Panc1 (cell line): ENCODE measurements at regions not wholly inside any gene's neighbourhood (a gene's known extent, or its start where the extent isn't known, plus 50 kb on each side); places are given as distances from the start of the nearest gene placed in this dataset.

ENCODE experiments used
- ATAC-seq: fragments of 200-7000 bp; cut with Tn5 transposase; 2 replicates; pipeline ENCODE4 v1.9.1; 2020; ENCODE audit warnings: mild to moderate bottlenecking, moderate library complexity
- BruUV-seq: library from RNA; stranded (reverse); fragments of 400-500 nt; replicated peaks from 2 replicates; lab custom pipeline; 2021; lab: Mats Ljungman, UMichigan
- CTCF ChIA-PET: fragments of 300-600 bp; sonication (Branson Sonifier 250); formaldehyde crosslinking; loops from one replicate; lab custom pipeline; 2022; ENCODE audit warnings: antibody characterized with exemption; lab: Charles Lee
- POLR2A ChIA-PET: fragments of 300-600 bp; sonication (Branson Sonifier 250); formaldehyde crosslinking; loops from one replicate; lab custom pipeline; 2022; ENCODE audit warnings: antibody characterized with exemption; lab: Charles Lee
- DNase-seq: peaks from one replicate; pipeline ENCODE4 v3.0.0-alpha.2; 2010; ENCODE audit warnings: low read depth, low spot score
- H3K27ac ChIP-seq: 2 replicates; pipeline ENCODE4 v1.5.1; 2011; ENCODE audit warnings: mild to moderate bottlenecking, low read length, inconsistent platforms
- H3K27me3 ChIP-seq: fragments of 200-500 bp; sonication (Bioruptor generic); 2 replicates; pipeline ENCODE4 v1.6.0; 2014; ENCODE audit warnings: low read length, inconsistent platforms; ENCODE audit not compliant: control insufficient read depth, insufficient read depth
- H3K36me3 ChIP-seq: fragments of 200-500 bp; sonication (Bioruptor generic); 2 replicates; pipeline ENCODE4 v1.5.1; 2014; ENCODE audit warnings: inconsistent platforms, mild to moderate bottlenecking, low read length, moderate library complexity; ENCODE audit not compliant: control insufficient read depth, insufficient read depth
- H3K4me1 ChIP-seq: 2 replicates; pipeline ENCODE4 v1.5.1; 2011; ENCODE audit warnings: inconsistent platforms, mild to moderate bottlenecking, low read length, moderate library complexity; ENCODE audit not compliant: control insufficient read depth, insufficient read depth
- H3K4me3 ChIP-seq, 2 experiments: 2 replicates each; pipeline ENCODE4 v1.5.1; 2011 to 2012; ENCODE audit warnings: low read depth in 2 of 2, low read length in 2 of 2, mild to moderate bottlenecking in 2 of 2, inconsistent platforms in 1 of 2, moderate library complexity in 1 of 2
- H3K9me3 ChIP-seq: fragments of 200-500 bp; sonication (Bioruptor generic); 2 replicates; pipeline ENCODE4 v1.5.1; 2014; ENCODE audit warnings: low read depth, mild to moderate bottlenecking, inconsistent platforms, low read length, moderate library complexity; ENCODE audit not compliant: control insufficient read depth, insufficient read depth
- POLR2AphosphoS5 ChIP-seq: IDR thresholded peaks from 2 replicates; pipeline ENCODE4 v1.6.1; 2012; ENCODE audit warnings: mild to moderate bottlenecking, low read depth, low read length, moderate library complexity
- SIN3A ChIP-seq: IDR thresholded peaks from 2 replicates; pipeline ENCODE4 v1.6.1; 2012; ENCODE audit warnings: low read depth, mild to moderate bottlenecking, low read length, moderate library complexity, borderline replicate concordance; ENCODE audit not compliant: insufficient read depth
- TCF7L2 ChIP-seq: IDR thresholded peaks from 2 replicates; pipeline ENCODE4 v1.6.1; 2011; ENCODE audit warnings: mild to moderate bottlenecking, low read depth, low read length, inconsistent platforms
- in situ Hi-C: cut with HindIII; loops from 2 replicates; pipeline ENCODE4 v1.10.0; 2016; ENCODE audit warnings: low sequenced_read_pairs, low pct_unique_long_range_greater_than_20kb
- intact Hi-C: fragments of 100-400 bp; cut with micrococcal nuclease; formaldehyde crosslinking; loops from one replicate; pipeline ENCODE4 v1.10.0; 2022; ENCODE audit not compliant: unreplicated experiment
- TF ChIP-seq, protein P1 (sequence below), 2 experiments: IDR thresholded peaks; 2 replicates each; pipeline ENCODE4 v1.6.1; 2011 to 2012; ENCODE audit warnings: low read depth in 2 of 2, control low read depth in 1 of 2, low read length in 1 of 2, mild to moderate bottlenecking in 1 of 2, moderate library complexity in 1 of 2; ENCODE audit not compliant: insufficient read depth in 1 of 2
- TF ChIP-seq, protein P2 (sequence below): fragments of 450-650 bp; IDR thresholded peaks from 2 replicates; pipeline ENCODE4 v1.5.1; 2017; ENCODE audit warnings: mild to moderate bottlenecking

DNA sequence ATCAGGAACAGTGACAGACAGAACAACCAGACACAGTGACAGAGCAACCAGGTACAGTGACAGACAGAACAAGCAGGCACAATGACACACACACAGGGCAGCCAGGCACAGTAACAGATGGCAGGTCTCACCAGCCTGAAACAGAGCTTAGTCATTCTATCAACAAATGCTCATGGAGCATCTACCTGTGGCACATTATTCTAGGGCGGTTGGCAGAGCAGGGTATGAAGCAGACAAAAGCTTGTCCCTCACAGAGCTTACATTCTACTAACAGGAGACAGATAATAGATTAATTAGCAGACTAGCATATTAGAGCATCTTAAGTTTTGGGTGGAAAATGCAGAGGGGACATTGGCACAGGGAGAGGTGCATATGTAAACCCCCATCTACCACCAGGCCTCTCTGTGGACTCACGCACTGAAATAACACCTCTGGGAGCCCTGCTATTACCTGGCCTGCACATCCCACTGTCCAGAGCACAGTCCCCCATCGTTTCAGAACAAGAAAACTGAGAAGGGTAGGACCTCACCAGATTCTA lies 64.1 kb upstream of the RAB6C start (continued):
- no peak for TF ChIP-seq POLR2AphosphoS5

DNA sequence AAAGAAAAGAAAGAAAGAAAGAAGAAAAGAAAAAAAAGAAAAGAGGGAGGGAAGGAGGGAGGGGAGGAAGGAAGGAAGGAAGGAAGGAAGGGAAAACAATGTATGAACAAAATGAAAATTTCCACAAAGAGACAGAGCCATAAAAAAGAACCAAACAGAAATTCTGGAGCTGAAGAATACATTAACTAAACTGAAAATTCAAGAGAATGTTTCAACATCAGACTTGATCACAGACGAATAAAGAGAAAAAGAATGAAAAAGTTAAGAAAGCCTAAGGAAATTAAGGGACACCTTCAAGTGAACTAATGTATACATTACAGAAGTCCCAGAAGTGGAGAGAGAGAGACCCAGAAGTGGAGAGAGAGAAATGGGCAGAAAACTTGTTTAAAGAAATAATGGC lies 60.9 kb upstream of the RAB6C start:
- intact Hi-C loops (no loop called here), in situ Hi-C loops (no loop called here)
- Histone ChIP-seq H3K4me1 (peaks cover 3% of the 10 kb centered on the region), H3K27ac (no peak overlapping the region), H3K9me3 (peaks cover 14% of the 10 kb centered on the region; the same call in 1 of the 2 replicates), H3K4me3 (no peak overlapping the region), H3K27me3 (peaks cover 2% of the 10 kb centered on the region; the same call in 1 of the 2 replicates), H3K36me3 (no peaks in the 10 kb centered on the region)
- no peak for DNase-seq
- CTCF ChIA-PET: no interaction called here
- POLR2A ChIA-PET: no interaction called here
- no peak for TF ChIP-seq SIN3A
- TF ChIP-seq, protein P1, sequence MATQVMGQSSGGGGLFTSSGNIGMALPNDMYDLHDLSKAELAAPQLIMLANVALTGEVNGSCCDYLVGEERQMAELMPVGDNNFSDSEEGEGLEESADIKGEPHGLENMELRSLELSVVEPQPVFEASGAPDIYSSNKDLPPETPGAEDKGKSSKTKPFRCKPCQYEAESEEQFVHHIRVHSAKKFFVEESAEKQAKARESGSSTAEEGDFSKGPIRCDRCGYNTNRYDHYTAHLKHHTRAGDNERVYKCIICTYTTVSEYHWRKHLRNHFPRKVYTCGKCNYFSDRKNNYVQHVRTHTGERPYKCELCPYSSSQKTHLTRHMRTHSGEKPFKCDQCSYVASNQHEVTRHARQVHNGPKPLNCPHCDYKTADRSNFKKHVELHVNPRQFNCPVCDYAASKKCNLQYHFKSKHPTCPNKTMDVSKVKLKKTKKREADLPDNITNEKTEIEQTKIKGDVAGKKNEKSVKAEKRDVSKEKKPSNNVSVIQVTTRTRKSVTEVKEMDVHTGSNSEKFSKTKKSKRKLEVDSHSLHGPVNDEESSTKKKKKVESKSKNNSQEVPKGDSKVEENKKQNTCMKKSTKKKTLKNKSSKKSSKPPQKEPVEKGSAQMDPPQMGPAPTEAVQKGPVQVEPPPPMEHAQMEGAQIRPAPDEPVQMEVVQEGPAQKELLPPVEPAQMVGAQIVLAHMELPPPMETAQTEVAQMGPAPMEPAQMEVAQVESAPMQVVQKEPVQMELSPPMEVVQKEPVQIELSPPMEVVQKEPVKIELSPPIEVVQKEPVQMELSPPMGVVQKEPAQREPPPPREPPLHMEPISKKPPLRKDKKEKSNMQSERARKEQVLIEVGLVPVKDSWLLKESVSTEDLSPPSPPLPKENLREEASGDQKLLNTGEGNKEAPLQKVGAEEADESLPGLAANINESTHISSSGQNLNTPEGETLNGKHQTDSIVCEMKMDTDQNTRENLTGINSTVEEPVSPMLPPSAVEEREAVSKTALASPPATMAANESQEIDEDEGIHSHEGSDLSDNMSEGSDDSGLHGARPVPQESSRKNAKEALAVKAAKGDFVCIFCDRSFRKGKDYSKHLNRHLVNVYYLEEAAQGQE (IDR thresholded peaks at IDR 0.05; ENCODE audit: insufficient read depth in 1 of 2, low read depth in 2 of 2, low read length in 1 of 2): no peak
- TF ChIP-seq TCF7L2: no peak
- TF ChIP-seq POLR2AphosphoS5: no peak
- TF ChIP-seq, protein P2, sequence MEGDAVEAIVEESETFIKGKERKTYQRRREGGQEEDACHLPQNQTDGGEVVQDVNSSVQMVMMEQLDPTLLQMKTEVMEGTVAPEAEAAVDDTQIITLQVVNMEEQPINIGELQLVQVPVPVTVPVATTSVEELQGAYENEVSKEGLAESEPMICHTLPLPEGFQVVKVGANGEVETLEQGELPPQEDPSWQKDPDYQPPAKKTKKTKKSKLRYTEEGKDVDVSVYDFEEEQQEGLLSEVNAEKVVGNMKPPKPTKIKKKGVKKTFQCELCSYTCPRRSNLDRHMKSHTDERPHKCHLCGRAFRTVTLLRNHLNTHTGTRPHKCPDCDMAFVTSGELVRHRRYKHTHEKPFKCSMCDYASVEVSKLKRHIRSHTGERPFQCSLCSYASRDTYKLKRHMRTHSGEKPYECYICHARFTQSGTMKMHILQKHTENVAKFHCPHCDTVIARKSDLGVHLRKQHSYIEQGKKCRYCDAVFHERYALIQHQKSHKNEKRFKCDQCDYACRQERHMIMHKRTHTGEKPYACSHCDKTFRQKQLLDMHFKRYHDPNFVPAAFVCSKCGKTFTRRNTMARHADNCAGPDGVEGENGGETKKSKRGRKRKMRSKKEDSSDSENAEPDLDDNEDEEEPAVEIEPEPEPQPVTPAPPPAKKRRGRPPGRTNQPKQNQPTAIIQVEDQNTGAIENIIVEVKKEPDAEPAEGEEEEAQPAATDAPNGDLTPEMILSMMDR: no peak
- no TSS peak for BruUV-seq
- ATAC-seq: no peak

DNA sequence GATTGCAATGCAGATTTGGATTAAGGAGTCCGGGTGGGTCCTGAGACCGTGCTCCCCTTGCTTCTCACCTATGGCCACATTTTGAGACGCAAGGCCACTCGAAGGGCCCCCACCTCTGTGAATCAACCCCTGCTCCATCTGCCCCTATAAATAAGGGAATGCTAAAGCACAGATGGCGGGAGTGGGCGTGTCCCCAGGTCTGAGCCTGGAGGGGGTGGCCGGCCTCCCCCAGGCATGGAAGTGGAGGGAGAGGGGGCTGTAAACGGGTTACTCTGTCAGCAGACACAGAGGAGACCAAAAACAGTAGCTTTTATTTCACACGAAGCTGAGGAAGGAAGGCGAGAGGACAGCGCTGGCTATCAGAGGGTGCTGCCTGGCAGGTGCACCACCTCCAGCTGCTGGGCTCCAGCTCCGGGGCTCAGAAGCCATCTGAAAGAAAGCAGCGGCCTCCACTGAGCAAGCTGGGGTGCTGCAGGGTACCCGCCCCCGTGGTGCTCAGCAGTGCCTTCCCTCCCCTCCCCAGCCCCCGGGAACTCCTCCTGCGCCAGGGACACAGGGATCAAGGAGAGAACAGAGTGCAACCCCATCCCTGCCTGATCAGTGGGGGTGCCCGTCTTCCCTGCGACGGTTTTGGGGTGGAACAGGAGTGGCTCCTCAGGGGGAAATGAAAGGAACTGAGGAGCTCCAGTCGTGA lies 56.7 kb upstream of the RAB6C start:
- CTCF ChIA-PET: interaction anchor here (0.7 to 1.7 kb wide), 2 partner anchors 63 to 72 kb away, joined by 4 to 5 read pairs; no protein-coding TSS in a partner anchor
- DNase-seq (no peak), ATAC-seq (peak; percentile 76)
- BruUV-seq: no TSS peak
- H3K27me3 ChIP-seq: peaks cover 3% of the 10 kb centered on the region; the same call in 1 of the 2 replicates
- no peaks in the 10 kb centered on the region for H3K36me3 ChIP-seq
- TF ChIP-seq, protein P2: no peak
- no peak for TF ChIP-seq SIN3A
- TF ChIP-seq, protein P1 (IDR thresholded peaks at IDR 0.05; ENCODE audit: insufficient read depth in 1 of 2, low read depth in 2 of 2, low read length in 1 of 2): no peak
- no peak for TF ChIP-seq TCF7L2
- TF ChIP-seq POLR2AphosphoS5: no peak
- no peak overlapping the region for H3K4me3 ChIP-seq
- H3K27ac ChIP-seq: no peak overlapping the region
- H3K9me3 ChIP-seq: peaks cover 14% of the 10 kb centered on the region; the same call in 1 of the 2 replicates
- in situ Hi-C loops (no loop called here), intact Hi-C loops (loop anchor here (10.0 kb wide), 1 partner anchor 1188 kb away; no protein-coding TSS in a partner anchor)
- H3K4me1 ChIP-seq: peaks cover 3% of the 10 kb centered on the region
- POLR2A ChIA-PET: interaction anchor here (0.6 kb wide), 1 partner anchor 805 kb away, joined by 4 read pairs; no protein-coding TSS in a partner anchor
